ENCODE measurements at regions not wholly inside any gene's neighbourhood (a gene's known extent, or its start where the extent isn't known, plus 50 kb on each side); places are given as distances from the start of the nearest gene placed in this dataset.

DNA sequence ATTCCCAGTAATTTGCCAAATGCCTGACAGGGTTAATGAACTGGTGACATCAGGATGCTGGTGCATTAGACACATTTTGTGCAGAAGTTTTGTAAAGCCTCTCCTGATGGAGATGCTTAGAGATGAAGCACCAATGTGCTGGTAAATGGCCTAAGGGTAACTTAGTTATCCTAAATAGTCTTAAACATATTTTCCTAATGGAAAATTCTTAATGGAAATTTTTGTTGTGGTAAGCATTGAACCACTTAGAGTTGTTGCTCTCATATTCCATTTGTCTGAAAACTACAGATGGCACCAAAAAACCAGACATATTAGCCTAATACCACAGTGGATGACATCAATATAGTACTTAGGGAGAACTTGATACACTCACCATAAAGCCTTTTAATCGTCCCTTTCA lies 154.5 kb upstream of the ANK2 start:
- DNase-seq (ENCODE audit: low spot score) = no peak

DNA sequence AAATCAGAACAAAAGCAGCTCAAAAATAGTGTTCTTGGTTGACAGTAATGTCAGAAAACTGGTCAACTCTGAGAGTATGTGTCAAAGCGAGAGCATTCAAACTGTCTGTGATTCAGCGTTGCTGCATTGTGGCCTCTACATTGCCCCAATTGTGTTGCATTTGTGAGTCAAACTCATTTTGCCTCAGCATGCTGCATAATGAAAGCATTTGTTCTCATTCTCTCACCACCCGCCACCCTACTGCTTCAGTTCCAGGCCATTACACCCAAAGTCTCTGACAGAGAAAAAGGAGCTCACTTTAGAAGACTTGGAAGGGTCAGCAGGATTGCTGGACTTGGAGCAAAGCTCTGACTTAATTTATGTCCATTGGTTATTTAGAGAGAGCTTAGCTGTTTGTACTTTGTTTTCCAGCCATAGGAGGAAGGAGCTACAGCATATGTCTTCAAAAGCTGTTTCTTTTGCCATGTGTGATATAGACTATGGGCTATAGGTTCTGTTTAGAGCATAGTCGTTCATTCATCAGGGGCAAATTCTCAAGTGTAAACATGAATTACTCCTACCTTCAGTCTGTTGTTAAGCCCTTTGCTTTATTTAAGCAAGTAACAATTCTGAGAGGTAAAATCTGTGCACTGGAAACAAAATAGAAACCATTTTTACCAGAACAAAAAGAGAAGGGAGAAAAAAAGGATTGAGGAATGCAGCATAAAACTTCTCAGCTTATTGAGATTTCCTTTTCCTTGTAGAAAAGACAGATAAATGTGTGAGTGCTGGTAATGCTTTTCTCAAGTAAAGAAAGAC lies 153.4 kb upstream of the ANK2 start:
- no peak for DNase-seq (ENCODE audit: low spot score)

DNA sequence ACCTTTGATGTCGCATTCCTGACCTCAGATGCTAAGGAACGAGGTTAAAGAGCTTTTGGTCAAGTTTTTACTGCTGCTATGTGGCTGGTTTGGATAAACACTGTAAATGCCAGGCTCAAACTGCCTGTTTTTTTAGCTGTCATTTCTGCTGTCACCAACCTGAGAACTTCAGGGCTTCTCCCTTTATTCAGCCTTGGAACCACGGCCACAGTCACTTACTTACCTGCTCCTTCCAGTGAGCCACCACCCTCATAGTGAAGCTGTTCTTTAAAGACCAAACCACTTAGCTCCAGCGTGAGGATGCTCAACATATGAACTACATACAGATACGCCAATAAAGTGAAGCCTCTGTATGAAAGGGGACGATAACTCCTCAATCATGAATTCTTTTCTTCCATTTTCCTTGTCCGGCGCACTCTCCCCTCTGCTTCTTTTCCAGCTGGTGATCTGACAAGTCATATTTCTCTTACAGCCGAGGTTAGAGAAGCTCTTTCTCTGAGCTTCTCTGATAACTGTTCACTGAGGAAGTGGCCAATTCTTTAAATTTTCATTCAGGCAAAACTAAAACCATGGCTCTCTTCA lies 152.8 kb upstream of the ANK2 start:
- DNase-seq (ENCODE audit: low spot score) = no peak

DNA sequence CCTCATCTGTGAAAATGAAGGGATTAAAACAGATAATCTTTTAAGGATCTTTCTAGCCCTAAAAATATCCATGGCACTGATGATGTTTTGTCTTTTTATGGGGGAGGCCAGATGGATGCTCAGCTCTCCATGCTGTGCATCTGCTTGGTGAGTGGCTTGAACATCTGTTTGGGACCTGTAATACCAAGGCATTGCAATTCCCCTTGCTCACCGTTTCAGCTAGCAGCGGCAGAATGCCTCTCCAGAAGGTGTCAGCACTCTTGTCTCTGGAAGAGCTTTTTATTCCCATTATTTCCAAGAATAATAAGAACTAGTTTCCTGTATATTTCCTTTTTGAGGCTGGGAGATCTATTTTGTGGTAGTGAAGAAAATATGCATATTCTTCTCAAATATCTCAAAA lies 151.9 kb upstream of the ANK2 start:
- no peak for DNase-seq (ENCODE audit: low spot score)

DNA sequence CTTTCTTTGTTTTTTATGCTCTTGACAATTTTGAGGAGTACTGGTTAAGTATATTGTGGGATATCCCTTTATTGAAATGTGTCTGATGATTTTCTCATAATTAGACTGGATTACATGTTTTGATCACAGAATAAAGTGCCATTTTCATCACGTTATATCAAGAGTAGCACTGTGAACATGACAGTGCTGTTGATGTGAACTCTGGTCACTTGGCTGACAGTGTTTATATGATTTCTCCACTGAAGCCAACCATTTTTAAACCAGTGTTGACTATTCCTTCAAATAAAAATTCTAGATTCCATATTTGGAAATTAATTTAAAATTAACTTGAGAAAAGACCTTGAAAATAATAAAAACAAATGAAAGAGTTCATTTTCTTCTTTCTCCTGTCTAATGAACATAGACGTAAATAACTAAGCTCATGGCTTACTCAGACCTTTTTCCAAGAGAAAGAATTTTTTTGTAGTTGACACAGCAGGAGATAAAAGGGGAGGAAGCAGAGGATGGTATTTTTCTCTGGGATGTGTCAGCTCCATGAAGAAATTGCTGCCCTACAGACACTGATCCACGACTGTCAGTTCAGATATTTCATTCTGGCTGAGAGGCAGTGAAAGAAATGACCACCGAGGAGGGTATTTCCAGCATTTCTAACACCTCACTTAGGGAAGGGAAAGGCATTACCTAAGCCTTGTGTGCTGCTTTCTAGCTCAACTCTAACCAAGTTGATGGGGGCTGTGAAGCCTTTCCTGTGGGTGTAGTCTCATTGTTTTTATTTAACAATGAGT lies 150.9 kb upstream of the ANK2 start:
- peak; percentile 10 for DNase-seq (ENCODE audit: low spot score)

DNA sequence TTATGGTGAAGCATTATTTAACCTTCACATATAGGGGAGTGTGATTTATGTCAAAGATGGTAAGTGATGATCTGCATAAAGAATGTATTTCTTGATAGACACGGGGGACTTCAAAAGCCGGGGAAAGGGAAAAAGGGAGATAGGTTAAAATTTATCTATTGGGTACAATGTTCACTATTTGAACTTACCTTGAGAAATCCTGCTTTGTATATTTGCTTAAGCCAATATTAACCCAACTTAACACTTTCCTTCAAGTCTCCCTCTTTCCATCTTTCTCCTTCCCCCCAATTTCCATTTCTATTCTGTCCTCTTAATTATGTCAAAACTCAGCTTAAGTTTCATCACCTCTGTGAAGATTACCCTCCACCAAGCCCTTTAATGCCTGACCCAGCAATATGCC lies 149.0 kb upstream of the ANK2 start:
- DNase-seq (ENCODE audit: low spot score) = no peak

DNA sequence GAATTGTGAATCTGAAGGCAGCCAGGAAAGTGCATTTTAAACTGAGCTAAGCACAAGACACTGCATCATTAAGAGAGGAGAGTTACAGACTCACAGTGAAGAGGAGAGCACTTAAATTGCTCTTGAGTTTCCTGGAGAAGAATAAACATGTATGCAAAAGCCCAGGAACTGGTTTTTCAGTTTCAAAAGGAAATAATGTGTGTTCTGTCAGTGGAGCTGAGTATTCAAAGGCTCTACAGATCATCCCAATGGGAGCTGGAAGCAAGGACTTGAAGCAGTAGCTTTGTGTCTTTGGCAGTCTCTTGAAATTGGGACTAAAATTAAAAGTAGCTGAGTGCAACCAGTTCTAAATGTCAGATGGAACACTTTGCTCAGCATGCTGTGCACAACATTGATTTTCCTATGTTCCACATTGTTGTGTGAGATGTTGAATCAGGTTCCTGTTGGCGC lies 147.5 kb upstream of the ANK2 start:
- no peak for DNase-seq (ENCODE audit: low spot score)

DNA sequence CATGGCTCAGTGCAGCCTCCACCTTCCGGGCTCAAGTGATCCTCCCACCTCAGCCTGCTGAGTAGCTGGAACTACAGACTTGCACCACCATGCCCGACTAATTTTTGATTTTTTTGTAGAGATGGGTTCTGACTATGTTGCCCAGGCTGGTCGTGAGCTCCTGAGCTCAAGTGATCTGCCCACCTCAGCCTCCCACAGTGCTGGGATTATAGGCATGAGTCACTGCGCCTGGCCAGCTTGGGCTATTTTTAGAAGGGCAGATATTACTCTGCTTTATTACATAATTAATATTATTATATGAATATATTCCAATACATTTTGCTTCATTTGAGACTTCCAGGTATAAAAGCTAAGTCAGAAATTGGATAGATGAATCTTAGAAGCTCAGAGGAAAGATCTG lies 143.7 kb upstream of the ANK2 start:
- no peak for DNase-seq (ENCODE audit: low spot score)

DNA sequence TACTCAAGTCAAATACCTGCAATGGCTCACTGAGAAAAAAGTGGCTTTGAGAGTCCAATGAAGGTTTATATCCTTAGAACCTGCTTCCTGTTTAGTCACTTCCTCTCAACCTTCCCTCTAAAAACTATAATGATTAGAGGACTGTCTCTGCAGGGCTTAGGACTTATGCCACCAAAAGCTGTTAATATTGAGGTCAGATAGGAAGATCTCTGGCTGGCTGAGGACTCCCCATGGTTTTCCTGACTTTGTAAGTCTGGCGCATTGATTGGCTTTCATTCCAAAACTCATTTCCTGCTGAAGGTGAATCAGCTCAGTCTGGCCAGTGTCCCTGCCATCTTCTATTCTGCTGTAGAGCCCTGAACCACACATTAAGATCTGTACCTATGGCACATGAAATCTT lies 140.9 kb upstream of the ANK2 start:
- DNase-seq (ENCODE audit: low spot score) = no peak

DNA sequence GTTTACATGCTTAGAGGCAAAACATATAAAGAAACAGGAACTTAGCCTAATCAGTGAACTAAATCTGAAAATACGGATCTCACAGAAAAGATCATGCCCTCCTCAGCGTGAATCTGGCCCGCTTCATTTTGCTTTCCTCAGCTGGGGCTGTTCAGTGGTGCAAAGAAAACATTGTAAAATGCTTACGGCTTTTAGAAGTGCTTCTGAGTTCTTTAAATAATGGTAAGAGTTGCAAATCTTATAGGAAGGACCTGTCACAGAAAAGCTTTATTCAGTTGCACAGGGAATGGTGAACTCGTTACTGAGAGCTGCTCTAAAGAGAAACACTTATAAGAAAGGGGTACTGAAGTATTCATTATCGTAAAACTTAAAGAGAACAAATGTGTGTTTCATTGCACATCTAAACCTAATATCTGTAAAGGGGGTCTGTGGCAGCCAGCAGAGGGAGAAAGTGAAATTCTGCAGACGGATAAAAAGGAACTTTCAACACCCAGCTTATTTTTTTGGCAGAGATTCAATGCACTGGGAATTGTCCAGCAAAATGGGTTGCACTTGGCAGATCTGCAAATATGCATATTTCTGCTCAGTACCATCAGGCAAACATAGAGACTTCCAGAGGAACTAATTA lies 139.2 kb upstream of the ANK2 start:
- peak; percentile 67 for DNase-seq (ENCODE audit: low spot score)

DNA sequence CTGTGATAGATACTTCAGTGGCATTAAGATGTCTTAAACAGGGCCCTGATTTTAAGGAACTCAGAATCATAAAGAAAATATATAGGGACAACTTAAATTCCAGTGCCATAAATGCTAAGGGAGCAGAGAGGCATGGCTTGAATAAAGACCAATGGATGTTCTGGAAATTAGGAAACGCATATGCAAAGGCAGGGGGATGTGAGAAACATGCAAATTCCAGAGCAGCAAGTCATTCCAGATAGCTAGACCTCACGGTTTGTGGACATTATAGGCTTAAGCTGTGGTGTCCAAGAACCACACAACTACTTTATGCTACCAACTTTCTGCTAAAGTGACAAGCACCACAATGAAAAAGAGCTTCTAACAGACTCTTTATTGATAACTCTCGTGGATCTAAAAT lies 132.6 kb upstream of the ANK2 start:
- peak; percentile 28 for DNase-seq (ENCODE audit: low spot score)

DNA sequence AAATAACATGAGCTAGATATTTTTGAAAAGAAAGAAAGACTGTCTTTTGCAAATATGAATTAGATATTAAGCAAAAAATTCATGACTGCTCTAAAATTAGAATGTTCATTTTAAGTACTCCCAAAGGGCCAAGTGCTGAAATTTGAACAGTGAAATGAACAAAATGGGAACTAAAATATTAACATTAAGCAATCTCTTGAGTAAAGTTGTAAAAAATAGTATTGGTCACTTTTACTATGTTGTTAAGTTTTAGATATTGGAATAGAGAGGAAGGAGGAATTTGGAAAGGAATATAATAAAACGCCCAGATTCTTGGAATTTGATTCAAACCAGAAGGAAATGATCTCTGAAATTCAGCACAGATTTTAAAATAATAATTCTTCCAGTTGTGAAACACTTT lies 125.9 kb upstream of the ANK2 start:
- DNase-seq (ENCODE audit: low spot score) = no peak

DNA sequence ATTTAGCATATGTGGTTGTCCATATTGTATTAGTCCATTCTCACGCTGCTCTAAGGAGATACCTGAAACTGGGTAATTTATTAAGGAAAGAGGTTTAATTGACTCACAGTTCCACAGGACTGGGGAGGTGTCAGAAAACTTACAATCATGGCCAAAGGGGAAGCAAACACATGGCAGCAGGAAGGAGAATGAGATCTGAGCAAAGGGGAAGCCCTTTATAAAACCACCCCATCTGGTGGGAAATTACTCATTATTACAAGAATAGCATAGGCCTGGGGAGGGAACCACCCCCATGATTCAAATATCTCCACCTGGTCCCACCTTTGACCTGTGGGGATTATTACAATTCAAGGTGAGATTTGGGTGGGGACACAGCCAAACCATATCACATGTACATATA lies 122.6 kb upstream of the ANK2 start:
- DNase-seq (ENCODE audit: low spot score) = no peak

DNA sequence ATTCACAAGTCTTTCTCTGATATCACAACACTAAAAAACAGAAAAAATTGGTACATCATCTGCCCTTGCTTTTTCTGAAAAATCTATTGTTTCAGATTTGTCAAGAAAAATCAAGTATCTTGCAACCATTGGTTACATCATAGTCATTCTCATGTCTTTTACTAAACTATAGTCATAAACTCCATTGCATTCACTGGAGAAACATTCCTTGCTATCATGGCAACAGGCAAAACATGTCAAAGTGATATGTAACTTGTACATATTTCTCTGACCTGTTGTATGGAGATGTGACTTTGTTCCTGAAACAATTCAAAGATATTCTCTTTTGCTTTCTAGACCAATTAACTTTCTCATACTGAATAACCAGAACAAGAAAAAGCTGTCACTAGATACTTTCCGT lies 121.9 kb upstream of the ANK2 start:
- DNase-seq (ENCODE audit: low spot score) = no peak

DNA sequence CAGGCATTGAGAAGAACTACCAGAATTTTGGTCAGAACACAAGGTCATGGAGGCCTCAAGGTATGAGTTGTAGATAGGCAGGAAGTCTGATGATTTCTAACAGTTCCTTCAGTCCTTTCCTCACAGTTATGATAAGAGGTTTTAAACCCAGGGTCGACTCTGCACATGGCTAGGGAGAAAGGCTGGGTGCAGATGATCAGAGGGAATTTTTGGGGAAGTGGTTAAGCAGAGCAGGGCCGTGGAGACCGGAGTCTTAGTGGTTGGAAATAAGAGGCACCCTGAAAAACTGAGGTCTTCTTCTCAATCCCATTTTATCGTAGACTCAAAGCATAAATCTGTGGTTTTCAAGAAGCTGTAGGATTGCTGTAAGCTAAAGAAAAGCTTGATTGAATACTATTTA lies 118.5 kb upstream of the ANK2 start:
- DNase-seq (ENCODE audit: low spot score) = no peak

DNA sequence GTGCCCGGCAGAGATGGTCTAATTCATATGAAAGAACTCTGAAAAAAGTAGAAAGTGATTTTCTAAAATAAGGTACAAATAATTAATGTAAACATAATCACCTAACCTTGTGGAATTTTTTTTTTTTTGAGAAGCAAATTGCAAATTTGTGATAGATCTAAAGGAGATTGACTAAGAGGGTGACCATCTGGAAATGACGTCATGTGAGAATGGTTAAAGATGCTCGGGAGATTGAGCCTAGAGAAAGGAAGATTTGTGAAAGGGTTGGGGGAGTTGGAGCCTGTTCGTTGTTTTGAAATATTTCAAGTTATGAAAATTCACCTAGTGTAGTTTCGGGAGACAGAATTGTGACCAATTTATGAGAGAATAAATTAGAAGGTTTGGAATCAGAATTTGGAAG lies 115.7 kb upstream of the ANK2 start:
- no peak for DNase-seq (ENCODE audit: low spot score)

DNA sequence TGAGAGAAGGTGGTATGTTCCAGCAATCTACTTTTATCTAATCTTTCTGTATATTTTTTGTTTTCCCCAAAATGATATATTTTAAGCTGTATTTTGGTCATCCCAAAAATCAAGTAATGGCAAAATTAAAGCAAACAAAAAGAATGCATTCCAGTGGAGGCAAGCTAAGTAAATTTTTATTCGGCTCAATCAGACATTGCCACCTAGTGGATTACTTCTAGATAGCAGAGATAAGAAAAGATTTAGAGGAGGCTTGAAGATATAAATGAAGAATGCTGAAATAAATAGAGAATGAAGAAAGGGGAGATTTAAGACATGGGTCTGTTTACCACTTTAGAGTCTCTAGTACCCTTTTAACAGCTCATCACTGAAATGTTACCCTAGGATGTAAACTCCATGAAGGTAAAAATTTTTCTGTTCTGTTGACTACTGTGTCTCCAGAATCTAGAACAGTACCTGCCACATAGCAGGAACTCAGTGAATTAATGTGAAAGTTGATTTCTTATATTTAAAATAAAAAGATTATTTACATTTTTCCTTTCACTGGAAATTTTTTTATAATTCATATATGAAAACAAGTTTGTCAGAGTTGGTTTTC lies 110.9 kb upstream of the ANK2 start:
- DNase-seq (ENCODE audit: low spot score) = peak; percentile 58

DNA sequence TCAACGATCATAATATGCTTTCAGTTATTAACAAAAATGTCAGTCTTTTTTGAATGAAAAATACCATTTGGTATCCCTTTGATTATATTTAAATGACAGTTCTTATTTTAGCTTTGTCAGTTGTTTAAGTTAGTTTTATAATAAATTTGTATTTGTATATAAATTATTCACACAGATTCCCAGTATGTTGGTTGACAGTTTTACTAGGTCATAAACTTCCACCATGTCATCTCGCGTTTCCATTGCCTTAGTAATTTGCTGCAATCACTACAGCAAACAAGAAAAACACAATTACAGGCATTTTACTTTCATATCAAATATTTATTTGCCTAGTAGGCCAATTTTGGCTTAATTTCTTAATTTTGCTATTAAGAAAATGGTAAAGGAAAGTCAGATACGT lies 109.6 kb upstream of the ANK2 start:
- DNase-seq (ENCODE audit: low spot score) = no peak

DNA sequence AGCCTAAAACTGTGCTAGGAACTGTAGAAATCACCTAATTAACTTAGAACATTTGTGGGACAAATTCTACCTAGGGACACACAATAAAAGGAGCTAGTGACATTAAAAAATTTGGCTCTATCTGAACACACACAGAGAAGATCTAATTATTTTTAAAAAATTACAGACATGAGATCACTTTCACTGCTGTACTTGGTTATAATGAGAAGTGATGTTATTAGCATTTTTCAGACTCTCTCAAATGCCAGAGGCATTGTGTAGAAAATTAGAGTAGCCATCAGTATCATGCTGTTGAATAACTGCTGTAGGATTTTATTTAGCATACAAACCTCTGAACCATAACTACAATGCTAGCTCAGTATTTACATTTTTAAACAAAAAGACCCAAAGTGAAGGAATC lies 109.1 kb upstream of the ANK2 start:
- DNase-seq (ENCODE audit: low spot score) = no peak

DNA sequence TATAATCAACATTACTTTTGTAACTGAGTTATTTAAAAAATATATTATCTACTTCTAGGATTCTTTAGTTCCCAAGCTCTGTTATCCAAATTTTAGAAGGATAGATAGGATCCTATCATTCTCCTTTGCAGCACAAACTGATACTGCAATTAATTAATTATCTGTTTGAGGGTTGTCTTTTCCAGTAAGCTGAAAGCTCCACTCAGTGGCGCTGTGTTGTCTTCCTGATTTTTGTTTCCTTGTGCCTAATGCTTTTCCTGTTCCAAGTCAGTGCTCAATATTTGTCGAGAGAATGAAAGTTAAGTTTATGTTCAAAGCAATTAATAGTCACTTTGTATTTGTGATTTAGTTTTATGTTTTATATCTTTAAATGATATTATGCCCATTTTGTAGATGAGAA lies 107.4 kb upstream of the ANK2 start:
- DNase-seq (ENCODE audit: low spot score) = no peak

DNA sequence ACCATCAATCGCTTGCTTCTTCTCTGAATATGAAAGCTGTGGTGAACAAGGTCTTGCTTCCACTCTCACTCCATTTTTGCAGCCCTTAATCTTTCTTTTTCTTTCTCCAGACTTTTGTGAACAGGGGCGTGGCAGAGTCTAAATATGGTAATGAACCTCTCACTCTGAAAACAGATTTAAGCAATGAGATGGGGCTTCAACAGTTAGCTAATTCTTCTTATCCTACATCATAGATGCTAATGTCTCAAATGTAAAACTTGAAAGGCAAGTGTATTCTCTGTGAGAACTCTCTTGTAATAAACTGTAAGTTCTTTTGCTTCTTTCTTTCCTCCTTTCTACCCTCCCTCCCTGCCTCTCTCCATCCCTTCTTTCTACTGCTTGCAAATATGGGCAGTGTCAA lies 106.5 kb upstream of the ANK2 start:
- DNase-seq (ENCODE audit: low spot score) = no peak

DNA sequence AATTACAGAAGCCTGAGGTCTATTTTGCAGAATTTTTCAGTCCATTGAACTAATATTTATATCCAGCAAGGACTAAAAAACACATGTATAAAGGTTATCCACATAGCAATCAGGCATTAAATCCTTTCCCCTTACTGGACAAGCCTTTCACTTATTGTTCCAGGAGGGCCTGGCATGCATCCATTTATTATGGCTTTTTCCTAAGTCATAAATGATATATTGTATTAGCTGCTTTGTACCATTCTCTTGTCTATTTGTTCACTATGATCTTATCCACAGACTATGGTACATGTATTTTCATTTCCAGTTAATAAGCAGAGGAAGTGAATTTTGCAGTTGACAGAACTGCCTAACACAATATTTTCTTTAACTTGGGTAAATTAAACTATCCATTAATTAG lies 105.4 kb upstream of the ANK2 start:
- DNase-seq (ENCODE audit: low spot score) = no peak
